Pancreas (tissue), 10 donors: ENCODE measurements at regions not wholly inside any gene's neighbourhood (a gene's known extent, or its start where the extent isn't known, plus 50 kb on each side); places are given as distances from the start of the nearest gene placed in this dataset.
"Not testable (repeated sequence)": the region's sequence is repeated elsewhere in the genome, so short reads cannot be mapped to it uniquely, and the experiment has no call there.

ENCODE experiments used
- ATAC-seq, 4 donors: fragments of 200-7000 bp; cut with Tn5 transposase; one replicate each; pipeline versions ENCODE4 v1.8.0 to v1.9.1; 2020; ENCODE audit warnings: mild to moderate bottlenecking in 4 of 4, moderate library complexity in 4 of 4
- DNase-seq, 6 donors: peaks; one replicate each; pipeline ENCODE4 v3.0.0-alpha.2; 2020
- FAIRE-seq: peaks from 2 replicates; lab custom pipeline; 2012; peaks lifted over from hg19 to GRCh38; lab: Jason Lieb, UNC
- H3K27ac ChIP-seq, 4 donors: fragments of 200-600 bp; sonication (generic); 1 replicate in 3 of 4; 2 replicates in 1 of 4; pipeline versions ENCODE4 v1.5.0 to v1.8.0; 2020
- H3K27me3 ChIP-seq, 4 donors: fragments of 200-600 bp; one replicate each; pipeline ENCODE4 v1.8.0; 2021
- H3K36me3 ChIP-seq, 3 donors: fragments of 200-600 bp; sonication (generic) in 1 of 3; one replicate each; pipeline versions ENCODE4 v1.5.0 to v1.8.0; 2020 to 2021
- H3K4me1 ChIP-seq, 3 donors: fragments of 200-600 bp; one replicate each; pipeline ENCODE4 v1.8.0; 2021
- H3K4me3 ChIP-seq, 4 donors: fragments of 200-600 bp; sonication (generic) in 2 of 4; one replicate each; pipeline versions ENCODE4 v1.5.0 to v1.8.0; 2020 to 2021
- H3K9me3 ChIP-seq, 4 donors: fragments of 200-600 bp; one replicate each; pipeline ENCODE4 v1.8.0; 2021
- WGBS, 2 donors: extraction: QIAGEN DNeasy Blood & Tissue Kit; methylation state at CpG; one replicate each; pipeline ENCODE4 v1.1.7; 2013; 5-methylcytosine and 5-hydroxymethylcytosine counted together
- intact Hi-C, 3 donors: fragments of 100-400 bp; cut with DNase I; formaldehyde crosslinking; loops; one replicate each; pipeline versions ENCODE4 v1.11.1 to v1.14.2; 2022
- TF ChIP-seq, protein P1 (sequence below), 4 donors: fragments of 200-600 bp; sonication (generic) in 3 of 4; IDR thresholded peaks; one replicate each; pipeline versions ENCODE4 v1.5.0 to v1.8.0; 2021; ENCODE audit warnings: antibody characterized with exemption in 4 of 4
- donor health status: healthy with polysubstance abuse.
- donor health status: DM: no; HTN: no; CAD: no; lungs with moderate emphysema.
- donor health status: DM: no; HTN: no; CAD: no.
- donor health status: control.
- donor health status: control.
- donor health status: Bipolar disorder and iron deficiency.
- donor health status: DM: yes; HTN: yes; CAD: no.
- donor health status: DM: no; HTN: no; CAD: no.
- donor health status: DM: no; HTN: no; CAD: no.
- donor health status: DM: yes; HTN: yes; CAD: no.

DNA sequence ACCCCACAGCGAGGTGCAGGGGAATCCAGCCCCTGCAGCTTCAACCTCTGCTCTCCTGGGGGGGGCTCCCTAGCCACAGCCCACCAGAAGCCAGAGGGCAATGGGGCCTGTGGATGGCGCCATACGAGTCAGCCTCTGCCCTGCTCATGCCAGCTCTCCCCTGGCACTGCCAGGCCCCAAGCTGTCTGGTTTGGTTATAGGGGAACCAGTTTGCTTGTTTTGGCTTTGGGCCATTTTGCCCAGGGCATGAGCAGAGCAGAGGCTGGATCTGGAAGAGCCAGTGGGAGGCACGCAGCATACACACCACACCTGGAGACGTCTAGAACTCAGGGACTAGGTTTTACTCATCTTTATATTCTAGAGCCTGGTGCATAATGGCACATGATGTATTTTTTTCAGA is 66.7 kb upstream of the SLC22A16 start:
- WGBS, 2 donors, result 50 to 56% methylated on average over 4 to 5 of the region's 5 CpGs
- FAIRE-seq (no peak), DNase-seq (peak in 1 of 6 donors; percentile 20), ATAC-seq (peak in 3 of 4 donors; percentile 41 to 60 (median 45))
- Histone ChIP-seq H3K4me3 (no peak overlapping the region), H3K27ac (no peak overlapping the region), H3K4me1 (no peaks in the 10 kb centered on the region), H3K9me3 (no peaks in the 10 kb centered on the region), H3K27me3 (no peaks in the 10 kb centered on the region), H3K36me3 (no peaks in the 10 kb centered on the region)
- TF ChIP-seq, protein P1, sequence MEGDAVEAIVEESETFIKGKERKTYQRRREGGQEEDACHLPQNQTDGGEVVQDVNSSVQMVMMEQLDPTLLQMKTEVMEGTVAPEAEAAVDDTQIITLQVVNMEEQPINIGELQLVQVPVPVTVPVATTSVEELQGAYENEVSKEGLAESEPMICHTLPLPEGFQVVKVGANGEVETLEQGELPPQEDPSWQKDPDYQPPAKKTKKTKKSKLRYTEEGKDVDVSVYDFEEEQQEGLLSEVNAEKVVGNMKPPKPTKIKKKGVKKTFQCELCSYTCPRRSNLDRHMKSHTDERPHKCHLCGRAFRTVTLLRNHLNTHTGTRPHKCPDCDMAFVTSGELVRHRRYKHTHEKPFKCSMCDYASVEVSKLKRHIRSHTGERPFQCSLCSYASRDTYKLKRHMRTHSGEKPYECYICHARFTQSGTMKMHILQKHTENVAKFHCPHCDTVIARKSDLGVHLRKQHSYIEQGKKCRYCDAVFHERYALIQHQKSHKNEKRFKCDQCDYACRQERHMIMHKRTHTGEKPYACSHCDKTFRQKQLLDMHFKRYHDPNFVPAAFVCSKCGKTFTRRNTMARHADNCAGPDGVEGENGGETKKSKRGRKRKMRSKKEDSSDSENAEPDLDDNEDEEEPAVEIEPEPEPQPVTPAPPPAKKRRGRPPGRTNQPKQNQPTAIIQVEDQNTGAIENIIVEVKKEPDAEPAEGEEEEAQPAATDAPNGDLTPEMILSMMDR (IDR thresholded peaks at IDR 0.05), result no peak
- intact Hi-C loops, result no loop called here

DNA sequence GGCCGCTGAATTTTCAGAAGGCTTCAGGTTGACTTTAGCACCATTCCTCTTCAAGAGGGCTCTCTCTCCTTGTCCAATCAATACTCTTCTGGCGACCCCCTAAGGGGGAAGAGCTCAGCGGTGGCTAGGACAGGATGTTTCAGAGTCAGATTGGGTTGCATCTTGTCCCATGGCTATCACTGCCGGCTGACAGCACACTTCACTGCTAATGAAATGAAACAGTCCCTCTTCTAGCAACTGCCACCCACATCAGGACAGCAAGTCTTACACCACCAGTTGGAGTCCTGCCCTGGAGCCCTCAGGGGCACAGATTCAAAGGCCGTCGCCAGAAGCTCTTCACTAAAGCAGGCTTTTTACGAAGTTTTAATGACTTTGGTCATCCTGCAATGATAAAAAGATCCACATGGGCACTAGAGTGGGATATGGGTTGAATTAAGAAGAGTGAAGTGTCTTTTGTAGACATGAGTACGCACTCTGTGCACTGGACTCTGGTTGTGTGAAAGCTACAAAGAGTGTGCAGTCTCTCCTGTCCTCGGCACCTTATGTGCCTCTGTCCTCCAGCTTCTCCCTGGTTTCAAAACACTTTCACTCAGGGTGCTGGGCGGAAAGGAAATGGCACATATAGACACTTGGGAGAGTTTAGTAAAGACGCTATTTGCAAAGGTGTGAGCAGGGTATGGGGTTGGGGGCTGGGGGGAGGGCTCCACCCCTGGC is 66.1 kb upstream of the SLC22A16 start:
- DNase-seq (no peak), ATAC-seq (no peak), FAIRE-seq (no peak)
- H3K36me3 ChIP-seq, result no peaks in the 10 kb centered on the region
- H3K27me3 ChIP-seq, result no peaks in the 10 kb centered on the region
- 81 to 85% methylated on average over 11 of the region's 11 CpGs for WGBS, 2 donors
- H3K9me3 ChIP-seq, result no peaks in the 10 kb centered on the region
- TF ChIP-seq, protein P1 (IDR thresholded peaks at IDR 0.05), result no peak
- no peak overlapping the region for H3K4me3 ChIP-seq
- intact Hi-C loops, result no loop called here
- peaks cover 0 to under 1% (median 0%) of the 10 kb centered on the region in 3 donors for H3K4me1 ChIP-seq
- no peak overlapping the region for H3K27ac ChIP-seq

DNA sequence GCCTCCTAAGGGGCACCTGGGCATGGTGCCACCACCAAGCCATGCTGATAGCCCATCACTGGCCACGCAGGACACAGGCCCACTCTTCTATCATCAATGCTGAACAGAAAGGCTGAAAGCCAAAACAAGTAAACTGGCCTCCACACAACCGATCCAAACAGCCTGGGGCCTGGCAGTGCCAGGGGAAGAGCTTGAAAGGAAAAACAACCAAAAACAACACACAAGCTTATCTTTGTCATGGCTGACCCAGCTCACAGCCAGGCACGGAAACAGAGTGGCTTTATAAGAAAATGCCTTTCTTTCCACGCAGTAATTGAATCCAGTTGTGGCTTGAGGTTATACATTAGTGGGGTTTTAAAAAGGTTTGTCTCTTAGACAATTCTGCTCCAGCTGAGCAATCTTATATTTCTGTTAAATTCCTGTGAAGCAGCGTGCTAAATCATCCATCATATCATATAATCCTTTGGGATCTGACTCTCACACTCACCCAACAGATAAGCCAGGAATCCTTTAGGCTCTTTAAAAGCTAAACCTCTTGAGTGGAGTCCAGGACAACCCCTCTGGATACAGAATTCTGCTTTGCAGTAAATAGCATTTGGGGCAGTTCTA is 65.4 kb upstream of the SLC22A16 start:
- 74 to 83% methylated on average over 5 of the region's 5 CpGs for WGBS, 2 donors
- Histone ChIP-seq H3K27me3 (no peaks in the 10 kb centered on the region), H3K4me1 (peaks cover 0 to 5% (median 0%) of the 10 kb centered on the region in 3 donors), H3K4me3 (no peak overlapping the region), H3K9me3 (no peaks in the 10 kb centered on the region), H3K27ac (no peak overlapping the region), H3K36me3 (no peaks in the 10 kb centered on the region)
- TF ChIP-seq, protein P1 (IDR thresholded peaks at IDR 0.05), result no peak
- ATAC-seq (no peak), DNase-seq (no peak), FAIRE-seq (no peak)
- intact Hi-C loops, result no loop called here

DNA sequence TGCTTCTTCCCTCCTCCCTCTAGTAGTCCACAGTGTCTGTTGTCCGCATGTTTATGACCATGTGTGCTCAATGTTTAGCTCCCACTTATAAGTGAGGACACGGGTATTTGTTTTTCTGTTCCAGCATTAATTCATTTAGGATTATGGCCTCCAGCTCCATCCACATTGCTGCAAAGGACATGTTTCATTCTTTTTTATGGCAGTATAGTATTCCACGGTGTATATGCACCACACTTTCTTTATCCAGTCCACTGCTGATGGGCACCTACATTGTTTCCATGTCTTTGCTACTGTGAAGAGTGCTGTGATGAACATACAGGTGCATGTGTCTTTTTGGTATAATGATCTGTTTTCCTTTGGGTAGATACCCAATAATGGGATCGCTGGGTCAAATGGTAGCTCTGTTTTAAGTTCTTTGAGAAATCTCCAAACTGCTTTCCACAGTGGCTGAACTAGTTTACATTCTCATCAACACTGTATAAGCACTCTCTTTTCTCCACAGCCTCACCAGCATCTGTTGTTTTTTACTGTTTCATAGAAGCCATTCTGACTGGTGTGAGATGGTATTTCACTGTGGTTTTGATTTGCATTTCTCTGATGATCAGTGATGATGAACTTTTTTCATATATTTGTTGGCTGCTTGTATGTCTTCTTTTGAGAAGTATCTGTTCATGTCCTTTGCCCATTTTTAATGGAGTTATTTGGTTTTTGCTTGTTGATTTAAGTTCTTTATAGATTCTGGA is 63.0 kb upstream of the SLC22A16 start:
- H3K27ac ChIP-seq, intact Hi-C loops, H3K9me3 ChIP-seq, H3K36me3 ChIP-seq, ATAC-seq, H3K4me3 ChIP-seq, H3K27me3 ChIP-seq, H3K4me1 ChIP-seq, FAIRE-seq, DNase-seq: not testable (repeated sequence)
- 93 to 94% methylated on average over 4 of the region's 4 CpGs for WGBS, 2 donors

DNA sequence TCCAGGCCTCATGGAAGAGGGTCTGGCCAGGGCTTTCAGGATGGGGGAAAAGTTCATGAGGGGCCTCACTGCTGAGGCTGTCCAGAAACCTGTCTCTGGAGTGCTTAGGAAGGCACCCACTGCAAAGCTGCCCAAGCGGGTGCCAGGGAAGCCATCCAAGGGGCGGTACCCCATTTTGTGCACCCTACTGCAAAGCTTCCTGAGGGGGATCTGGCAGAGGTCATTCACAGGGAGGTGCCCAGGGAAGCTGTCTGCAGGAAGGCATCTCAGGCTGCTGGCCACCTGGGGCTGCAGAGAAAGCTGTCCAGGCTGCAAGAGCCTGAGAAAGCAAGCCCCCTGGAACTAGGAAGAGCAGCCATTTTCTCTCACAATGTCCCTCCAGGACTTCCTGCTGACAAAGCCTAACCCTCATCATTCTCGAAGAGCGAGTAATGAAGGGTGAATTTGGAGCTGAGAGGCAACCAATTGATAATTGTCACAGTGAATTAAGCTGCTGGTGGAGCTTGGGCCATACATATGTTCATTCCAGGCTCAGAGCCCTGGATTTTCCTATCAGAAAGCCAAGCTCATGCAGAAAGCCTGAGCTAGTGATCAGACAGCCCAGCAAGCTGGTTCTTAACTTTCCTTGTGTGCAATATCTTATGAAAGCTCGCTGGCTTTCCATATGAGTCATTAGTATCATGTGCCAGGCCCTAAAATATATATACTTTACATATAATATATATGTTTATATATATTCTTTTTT is 62.2 kb upstream of the SLC22A16 start:
- Histone ChIP-seq H3K36me3 (no peaks in the 10 kb centered on the region), H3K27ac (no peak overlapping the region), H3K4me1 (peaks cover 0 to 5% (median 0%) of the 10 kb centered on the region in 3 donors), H3K9me3 (no peaks in the 10 kb centered on the region), H3K4me3 (no peak overlapping the region), H3K27me3 (no peaks in the 10 kb centered on the region)
- FAIRE-seq, result no peak
- intact Hi-C loops, result no loop called here
- WGBS, 2 donors, result 90 to 96% methylated on average over 5 of the region's 5 CpGs
- DNase-seq, result no peak
- TF ChIP-seq, protein P1 (IDR thresholded peaks at IDR 0.05), result no peak
- no peak for ATAC-seq
